KMS-11 (cell line): ENCODE measurements at regions not wholly inside any gene's neighbourhood (a gene's known extent, or its start where the extent isn't known, plus 50 kb on each side); places are given as distances from the start of the nearest gene placed in this dataset.
"Not testable (repeated sequence)": the region's sequence is repeated elsewhere in the genome, so short reads cannot be mapped to it uniquely, and the experiment has no call there.

ENCODE experiments used
- H2AFZ ChIP-seq: fragments of 200-600 bp; sonication (generic); 2 replicates; pipeline ENCODE4 v1.6.1; 2016; ENCODE audit warnings: antibody characterized with exemption, mixed run types, low read depth
- H3K27ac ChIP-seq: fragments of 200-600 bp; sonication (generic); 2 replicates; pipeline ENCODE4 v1.6.1; 2016; ENCODE audit warnings: mild to moderate bottlenecking, mixed run types
- H3K27me3 ChIP-seq: fragments of 200-600 bp; sonication (generic); 2 replicates; pipeline ENCODE4 v1.6.1; 2017; ENCODE audit warnings: mild to moderate bottlenecking, low read depth, mixed run types, moderate library complexity; ENCODE audit not compliant: insufficient read depth
- H3K36me3 ChIP-seq: fragments of 200-600 bp; sonication (generic); 2 replicates; pipeline ENCODE4 v1.6.1; 2017; ENCODE audit warnings: mild to moderate bottlenecking, mixed run types; ENCODE audit not compliant: insufficient read depth
- H3K4me1 ChIP-seq: fragments of 200-600 bp; sonication (generic); 2 replicates; pipeline ENCODE4 v1.6.1; 2016; ENCODE audit warnings: mild to moderate bottlenecking, low read depth, mixed run types; ENCODE audit not compliant: poor library complexity, severe bottlenecking
- H3K4me2 ChIP-seq: fragments of 200-600 bp; sonication (generic); 2 replicates; pipeline ENCODE4 v1.7.0; 2016; ENCODE audit warnings: mild to moderate bottlenecking, mixed run types
- H3K4me3 ChIP-seq: fragments of 200-600 bp; sonication (generic); IDR thresholded peaks from 2 replicates; pipeline ENCODE4 v1.6.1; 2017; ENCODE audit warnings: low read depth, low read length, mixed read lengths; ENCODE audit not compliant: insufficient read depth
- H3K79me2 ChIP-seq: fragments of 200-600 bp; sonication (generic); 2 replicates; pipeline ENCODE4 v1.6.1; 2016; ENCODE audit warnings: low read depth, mixed run types; ENCODE audit not compliant: insufficient read depth
- H3K9ac ChIP-seq: fragments of 200-600 bp; sonication (generic); 2 replicates; pipeline ENCODE4 v1.6.1; 2016; ENCODE audit warnings: mild to moderate bottlenecking, mixed run types
- H4K20me1 ChIP-seq: fragments of 200-600 bp; sonication (generic); 2 replicates; pipeline ENCODE4 v1.6.1; 2016; ENCODE audit warnings: mild to moderate bottlenecking, mixed run types; ENCODE audit not compliant: insufficient read depth
- TF ChIP-seq, protein P1 (sequence below): fragments of 200-600 bp; sonication (generic); conservative IDR thresholded peaks from 2 replicates; pipeline ENCODE4 v1.6.1; 2017; ENCODE audit warnings: low read depth, mild to moderate bottlenecking, antibody characterized with exemption, low read length, moderate library complexity, mixed read lengths

DNA sequence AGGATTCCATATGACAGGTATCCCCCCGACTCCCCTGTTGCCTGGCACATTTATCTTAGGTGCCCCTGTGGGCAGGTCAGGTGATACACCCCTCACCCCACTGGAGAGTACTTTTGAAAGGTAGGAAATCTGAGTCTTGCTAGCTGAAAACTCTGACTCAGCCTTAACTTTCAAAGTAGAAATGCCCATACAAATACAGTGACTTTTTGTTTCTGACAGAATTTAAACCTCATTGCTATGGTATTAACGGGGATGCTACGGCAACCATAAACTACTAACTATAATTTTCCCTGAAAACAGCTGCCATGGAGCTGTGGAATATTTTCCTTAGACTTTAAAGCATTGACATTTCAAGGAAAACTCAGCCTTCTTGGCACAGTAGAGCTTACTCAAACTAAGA is 536.0 kb downstream of the RFPL4B start:
- H3K79me2 ChIP-seq = no peaks in the 10 kb centered on the region
- no peaks in the 10 kb centered on the region for H4K20me1 ChIP-seq
- no peak overlapping the region for H2AFZ ChIP-seq
- H3K4me2 ChIP-seq = no peak overlapping the region
- H3K4me1 ChIP-seq = no peaks in the 10 kb centered on the region
- H3K27ac ChIP-seq = no peak overlapping the region
- no peak overlapping the region for H3K9ac ChIP-seq
- H3K27me3 ChIP-seq = no peaks in the 10 kb centered on the region
- no peaks in the 10 kb centered on the region for H3K36me3 ChIP-seq
- no peak overlapping the region for H3K4me3 ChIP-seq
- TF ChIP-seq, protein P1, sequence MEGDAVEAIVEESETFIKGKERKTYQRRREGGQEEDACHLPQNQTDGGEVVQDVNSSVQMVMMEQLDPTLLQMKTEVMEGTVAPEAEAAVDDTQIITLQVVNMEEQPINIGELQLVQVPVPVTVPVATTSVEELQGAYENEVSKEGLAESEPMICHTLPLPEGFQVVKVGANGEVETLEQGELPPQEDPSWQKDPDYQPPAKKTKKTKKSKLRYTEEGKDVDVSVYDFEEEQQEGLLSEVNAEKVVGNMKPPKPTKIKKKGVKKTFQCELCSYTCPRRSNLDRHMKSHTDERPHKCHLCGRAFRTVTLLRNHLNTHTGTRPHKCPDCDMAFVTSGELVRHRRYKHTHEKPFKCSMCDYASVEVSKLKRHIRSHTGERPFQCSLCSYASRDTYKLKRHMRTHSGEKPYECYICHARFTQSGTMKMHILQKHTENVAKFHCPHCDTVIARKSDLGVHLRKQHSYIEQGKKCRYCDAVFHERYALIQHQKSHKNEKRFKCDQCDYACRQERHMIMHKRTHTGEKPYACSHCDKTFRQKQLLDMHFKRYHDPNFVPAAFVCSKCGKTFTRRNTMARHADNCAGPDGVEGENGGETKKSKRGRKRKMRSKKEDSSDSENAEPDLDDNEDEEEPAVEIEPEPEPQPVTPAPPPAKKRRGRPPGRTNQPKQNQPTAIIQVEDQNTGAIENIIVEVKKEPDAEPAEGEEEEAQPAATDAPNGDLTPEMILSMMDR = no peak

DNA sequence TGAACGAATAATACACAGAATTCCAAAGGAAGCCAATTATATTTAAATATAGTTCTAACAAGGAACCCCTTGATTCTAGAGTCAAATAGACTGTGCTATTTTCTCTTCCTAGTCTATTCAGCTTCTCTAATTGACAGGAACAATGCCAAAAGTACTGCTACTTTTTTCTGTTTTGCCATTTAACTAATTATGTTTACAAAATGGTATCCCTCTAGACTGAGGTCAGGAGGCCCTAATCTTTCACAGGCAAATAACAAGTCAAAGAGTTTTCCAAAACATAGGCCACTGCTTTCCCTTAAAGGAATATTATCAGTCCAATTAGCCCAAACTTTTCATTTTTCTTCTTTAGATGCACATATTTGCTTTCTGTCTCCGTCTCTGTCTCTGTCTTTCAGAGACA is 539.3 kb downstream of the RFPL4B start:
- Histone ChIP-seq H3K79me2 (no peaks in the 10 kb centered on the region), H3K27ac (no peak overlapping the region), H3K36me3 (no peaks in the 10 kb centered on the region), H3K9ac (no peak overlapping the region), H3K4me1 (no peaks in the 10 kb centered on the region), H3K27me3 (no peaks in the 10 kb centered on the region), H3K4me3 (no peak overlapping the region), H4K20me1 (no peaks in the 10 kb centered on the region), H2AFZ (no peak overlapping the region), H3K4me2 (no peak overlapping the region)
- TF ChIP-seq, protein P1 = no peak

DNA sequence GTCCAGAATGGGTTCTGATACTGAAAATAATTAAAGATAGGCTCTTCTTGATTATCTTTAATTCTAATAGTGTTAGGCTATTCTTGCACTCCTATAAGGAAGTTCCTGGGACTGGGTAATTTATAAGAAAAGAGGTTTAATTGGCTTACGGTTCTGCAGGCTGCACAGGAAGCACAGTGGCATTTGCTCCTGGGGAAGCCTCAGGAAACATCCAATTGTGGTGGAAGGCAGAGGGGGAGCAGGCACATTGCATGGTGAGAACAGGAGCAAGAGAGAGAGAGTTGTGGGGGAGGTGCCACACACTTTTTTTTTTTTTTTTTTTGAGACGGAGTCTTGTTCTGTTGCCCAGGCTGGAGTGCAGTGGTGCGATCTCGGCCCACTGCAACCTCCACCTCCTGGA is 540.3 kb downstream of the RFPL4B start:
- not testable (repeated sequence) for H4K20me1 ChIP-seq, H3K4me2 ChIP-seq, H3K27me3 ChIP-seq, H3K36me3 ChIP-seq, H3K4me1 ChIP-seq, H3K79me2 ChIP-seq, H3K9ac ChIP-seq, H3K27ac ChIP-seq, H2AFZ ChIP-seq, H3K4me3 ChIP-seq

DNA sequence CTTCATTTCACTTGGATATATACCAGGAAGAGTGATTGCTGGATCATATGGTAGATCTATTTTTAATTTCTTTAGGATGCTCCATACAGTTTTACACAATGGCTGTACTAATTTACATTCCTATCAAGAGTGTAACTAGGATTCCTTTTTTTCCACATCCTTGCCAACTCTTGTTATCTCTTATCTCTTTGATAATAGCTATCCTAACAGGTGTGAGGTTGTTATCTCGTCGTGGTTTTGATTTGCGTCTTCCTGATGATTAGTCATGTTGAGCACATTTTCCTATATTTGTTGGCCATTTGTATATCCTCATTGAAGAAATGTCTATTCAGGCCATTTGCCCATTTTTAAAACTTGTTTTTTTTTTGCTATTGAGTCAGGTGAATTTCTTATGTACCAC is 552.4 kb downstream of the RFPL4B start:
- H4K20me1 ChIP-seq = no peaks in the 10 kb centered on the region
- no peak overlapping the region for H2AFZ ChIP-seq
- H3K9ac ChIP-seq = no peak overlapping the region
- H3K4me1 ChIP-seq = no peaks in the 10 kb centered on the region
- no peak overlapping the region for H3K27ac ChIP-seq
- no peak overlapping the region for H3K4me2 ChIP-seq
- H3K27me3 ChIP-seq = no peaks in the 10 kb centered on the region
- H3K79me2 ChIP-seq = no peaks in the 10 kb centered on the region
- H3K4me3 ChIP-seq = no peak overlapping the region
- H3K36me3 ChIP-seq = no peaks in the 10 kb centered on the region
- TF ChIP-seq, protein P1 = no peak

DNA sequence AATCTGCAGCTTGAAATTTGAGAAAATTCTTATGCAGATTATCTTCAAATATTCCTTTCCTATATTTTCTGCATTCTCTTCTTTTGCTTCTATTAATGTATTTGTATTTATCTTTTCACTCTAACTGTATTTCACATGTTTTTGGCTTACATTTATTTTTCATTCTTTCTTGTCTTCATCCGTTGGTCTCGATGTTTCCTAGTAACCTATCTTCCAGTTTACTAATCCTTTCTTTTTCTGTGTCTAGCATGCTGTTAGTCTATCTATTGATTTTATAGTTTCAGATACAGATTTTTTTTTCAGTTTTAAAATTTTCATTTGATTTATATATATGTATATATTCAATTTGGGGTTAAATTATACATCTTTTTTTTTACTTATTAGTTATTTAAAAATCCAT is 556.2 kb downstream of the RFPL4B start:
- H3K79me2 ChIP-seq = no peaks in the 10 kb centered on the region
- no peaks in the 10 kb centered on the region for H4K20me1 ChIP-seq
- H3K27ac ChIP-seq = no peak overlapping the region
- no peak overlapping the region for H3K4me3 ChIP-seq
- H3K27me3 ChIP-seq = no peaks in the 10 kb centered on the region
- H2AFZ ChIP-seq = no peak overlapping the region
- H3K4me2 ChIP-seq = no peak overlapping the region
- H3K36me3 ChIP-seq = no peaks in the 10 kb centered on the region
- no peaks in the 10 kb centered on the region for H3K4me1 ChIP-seq
- TF ChIP-seq, protein P1 = no peak
- H3K9ac ChIP-seq = no peak overlapping the region
